HG02763 (cell line): ENCODE measurements at regions not wholly inside any gene's neighbourhood (a gene's known extent, or its start where the extent isn't known, plus 50 kb on each side); places are given as distances from the start of the nearest gene placed in this dataset.
"Not testable (repeated sequence)": the region's sequence is repeated elsewhere in the genome, so short reads cannot be mapped to it uniquely, and the experiment has no call there.

Source experiments
- ATAC-seq: cut with Tn5 transposase; IDR thresholded peaks from one replicate; pipeline ENCODE4 v1.9.1; 2021; ENCODE audit warnings: mild to moderate bottlenecking, moderate library complexity; ENCODE audit not compliant: unreplicated experiment

DNA sequence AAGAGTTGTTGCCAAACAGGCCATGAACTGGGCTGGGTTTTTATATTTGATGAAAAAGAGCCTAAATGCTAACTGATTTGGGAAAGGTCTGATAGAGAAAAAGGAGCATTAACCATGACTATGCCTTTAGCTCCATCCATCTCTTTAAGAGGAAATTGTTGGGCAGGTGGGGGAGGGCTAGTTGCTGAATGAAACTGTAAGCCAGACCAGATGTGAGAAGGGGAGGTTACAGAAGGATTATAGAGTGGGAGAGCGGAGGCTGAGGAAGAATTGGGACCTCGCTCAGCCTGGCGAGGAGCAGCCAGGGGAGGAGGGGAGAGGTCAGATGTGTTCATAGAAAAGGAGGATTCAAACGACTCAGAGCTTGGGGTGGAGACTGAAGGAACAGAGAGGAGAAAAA, 74.9 kb upstream of the OTUD4 start:
- not testable (repeated sequence) for ATAC-seq

DNA sequence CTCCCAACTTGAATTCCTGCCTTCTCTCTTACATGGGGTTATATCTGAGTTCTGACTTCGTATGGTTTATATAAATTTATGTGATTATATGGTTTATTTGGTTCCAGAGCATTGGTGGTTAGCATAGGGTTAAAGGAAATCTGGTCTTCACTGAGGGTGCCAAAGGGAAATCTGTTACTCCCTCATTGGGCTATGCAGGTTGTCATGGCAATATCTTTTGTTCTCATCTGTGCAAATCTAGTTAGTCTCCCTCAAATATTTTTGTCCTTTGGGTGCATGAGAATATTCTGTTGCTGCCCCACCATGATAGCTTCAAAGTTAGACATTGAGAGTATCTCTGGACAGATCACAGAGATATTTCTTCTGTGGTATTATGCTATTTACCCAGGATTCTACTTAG, 71.8 kb upstream of the OTUD4 start:
- ATAC-seq: no peak

DNA sequence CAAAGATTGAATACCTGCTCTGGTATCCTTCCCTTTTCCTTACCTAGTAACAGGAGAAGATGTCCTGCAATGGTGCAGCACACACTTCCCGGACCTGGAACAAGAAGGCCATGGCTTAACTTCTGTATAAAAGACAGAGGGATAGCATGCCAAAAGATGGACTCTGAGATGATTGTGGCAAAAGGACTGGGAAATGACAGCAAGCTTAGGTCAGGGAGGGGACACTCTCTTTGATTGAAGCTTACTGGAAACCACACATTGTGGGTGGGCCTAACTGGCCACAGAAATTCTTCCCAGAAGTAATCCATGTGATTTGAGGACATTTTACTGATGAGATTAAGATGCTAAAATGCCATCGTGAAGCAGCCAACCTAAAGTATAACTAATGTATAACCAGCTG, 71.0 kb upstream of the OTUD4 start:
- ATAC-seq: no peak

DNA sequence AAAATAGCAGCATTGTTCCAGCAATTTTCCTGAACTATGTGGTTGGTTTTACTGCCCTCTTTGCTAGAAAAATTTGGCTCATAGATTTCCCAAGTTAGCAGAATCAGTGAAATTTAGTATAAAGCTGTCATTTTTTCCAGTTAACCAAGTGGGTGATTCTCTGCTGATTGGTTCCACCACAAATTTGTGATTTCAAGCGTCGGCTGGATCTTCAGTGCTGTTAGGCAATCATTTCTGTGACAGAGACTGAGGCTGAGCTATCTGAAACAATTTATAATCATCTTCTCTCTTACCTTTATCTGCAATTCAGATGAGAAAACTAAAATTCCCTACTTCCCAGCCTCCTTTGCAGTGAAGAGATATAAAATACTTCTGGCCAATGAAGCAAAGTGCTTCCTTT, 68.6 kb upstream of the OTUD4 start:
- no peak for ATAC-seq

DNA sequence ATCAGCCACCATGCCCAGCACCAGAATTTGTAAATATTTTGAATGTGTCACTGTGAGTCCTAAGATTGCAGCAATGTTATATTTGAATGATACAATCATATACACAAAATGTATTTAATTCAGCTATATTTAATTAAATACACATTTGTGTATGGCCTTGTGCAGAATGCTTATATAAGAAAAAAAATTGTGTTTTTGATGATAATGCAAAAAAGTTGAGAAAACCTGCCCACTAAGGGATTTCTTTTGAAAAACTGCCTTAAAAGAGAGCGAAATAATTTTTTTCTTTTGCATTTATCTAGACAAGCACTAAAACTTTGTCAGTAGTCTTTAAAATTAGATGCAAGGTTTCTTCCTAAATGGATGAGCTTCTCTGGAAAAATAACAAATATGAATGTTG, 68.1 kb upstream of the OTUD4 start:
- no peak for ATAC-seq

DNA sequence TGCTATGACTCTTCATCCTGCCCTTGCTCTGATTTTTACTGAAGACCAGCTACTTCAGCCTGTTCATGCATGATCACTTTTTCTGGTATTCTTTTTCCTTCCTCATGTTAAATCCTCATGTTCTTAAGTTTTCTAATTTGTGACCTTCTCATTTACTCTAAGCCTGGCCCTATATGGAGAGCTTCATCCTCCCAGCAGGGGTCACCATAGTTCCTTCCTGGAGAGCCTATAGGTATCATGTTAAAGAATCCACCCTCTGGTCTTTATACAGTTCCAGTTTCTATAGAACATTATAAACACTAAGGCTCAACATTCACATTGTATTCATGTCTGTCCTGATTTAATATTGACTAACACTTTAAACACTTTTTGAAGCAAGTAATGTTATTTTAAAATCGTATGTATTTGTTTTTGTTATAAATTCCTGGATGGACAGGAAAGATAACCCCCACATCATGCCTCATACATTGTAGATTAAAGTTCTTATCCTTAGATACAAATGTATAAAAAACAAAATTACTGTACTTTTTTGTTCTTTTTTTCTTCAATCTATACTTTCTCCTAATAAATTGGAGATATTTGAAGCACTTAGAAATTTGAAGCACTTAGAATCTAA, 53.8 kb upstream of the OTUD4 start:
- ATAC-seq: peak; percentile 98

DNA sequence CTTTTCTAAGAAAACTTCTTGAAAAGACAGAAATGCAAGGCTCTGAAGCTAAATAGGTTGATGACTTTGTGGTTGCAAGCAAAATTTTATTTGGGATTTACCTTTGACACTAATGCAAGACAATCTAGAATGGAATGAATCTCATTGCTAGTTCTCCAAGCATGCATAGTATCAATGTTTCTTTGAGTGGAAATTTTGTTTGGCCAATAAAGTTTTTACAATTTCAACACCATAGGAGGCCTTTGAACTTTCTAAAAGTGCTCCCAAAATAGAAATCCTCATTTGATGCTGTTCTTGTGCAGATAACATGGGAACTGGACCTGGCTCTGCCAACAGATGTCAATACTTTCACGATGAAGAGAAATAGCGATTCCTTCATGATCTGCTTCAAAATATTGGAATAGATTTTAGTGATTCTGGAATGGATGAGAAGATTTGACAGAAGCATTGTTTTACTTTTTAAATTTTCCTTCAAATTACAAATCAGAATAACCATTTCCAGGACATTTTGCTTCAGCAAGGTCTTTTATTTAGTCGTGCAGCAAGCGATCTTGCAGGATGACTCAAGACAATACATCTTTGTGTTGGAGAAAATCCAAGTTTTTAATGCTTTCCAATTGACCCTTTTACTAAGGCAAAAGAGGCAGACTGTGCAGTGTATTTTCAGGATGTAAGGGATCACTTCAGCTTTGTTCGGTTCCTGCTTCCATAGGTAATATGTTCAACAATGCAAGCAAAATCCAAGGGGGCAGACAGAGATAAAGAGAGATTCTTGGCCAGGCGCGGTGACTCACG, 51.7 kb upstream of the OTUD4 start:
- no peak for ATAC-seq

DNA sequence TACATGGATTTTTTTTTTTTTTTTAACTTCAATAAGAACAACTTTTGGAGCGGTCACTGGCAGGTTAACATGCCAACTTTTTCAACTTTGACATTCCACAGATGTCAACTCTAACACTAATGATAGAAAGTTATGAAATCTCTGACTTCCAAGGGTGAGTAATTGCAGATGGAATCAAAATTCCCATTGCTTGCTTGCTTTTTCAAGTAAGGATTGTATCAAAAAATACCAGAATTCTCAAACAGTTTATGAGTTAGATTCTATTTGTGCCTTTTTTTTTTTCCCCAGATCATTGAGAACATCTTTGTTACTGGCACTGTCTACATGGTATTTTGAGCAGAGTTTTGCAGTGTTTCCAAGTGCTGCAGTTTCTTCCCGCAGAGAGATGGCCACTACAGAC, 50.3 kb upstream of the OTUD4 start:
- ATAC-seq: no peak
